Esophagus muscularis mucosa (tissue), 4 donors: ENCODE measurements at regions not wholly inside any gene's neighbourhood (a gene's known extent, or its start where the extent isn't known, plus 50 kb on each side); places are given as distances from the start of the nearest gene placed in this dataset.

Experiments
- DNase-seq: peaks from one replicate; pipeline ENCODE4 v3.0.0-alpha.2; 2017; ENCODE audit errors: extremely low spot score
- H3K27ac ChIP-seq, 4 donors: fragments of 200-600 bp; sonication (generic); replicated peaks in 1 of 4; 1 replicate in 3 of 4; 2 replicates in 1 of 4; pipeline ENCODE4 v1.5.1; 2016 to 2019; ENCODE audit warnings: mild to moderate bottlenecking in 1 of 4
- H3K27me3 ChIP-seq, 4 donors: fragments of 200-600 bp; sonication (generic); one replicate each; pipeline versions ENCODE4 v1.5.1 to v1.6.0; 2016 to 2019
- H3K36me3 ChIP-seq, 4 donors: fragments of 200-600 bp; sonication (generic); one replicate each; pipeline ENCODE4 v1.5.1; 2016 to 2019
- H3K4me1 ChIP-seq, 4 donors: fragments of 200-600 bp; sonication (generic); one replicate each; pipeline ENCODE4 v1.5.1; 2016 to 2019
- H3K4me3 ChIP-seq, 4 donors: fragments of 200-600 bp; sonication (generic); 1 replicate in 2 of 4; 2 replicates in 2 of 4; pipeline ENCODE4 v1.5.1; 2016 to 2019; ENCODE audit warnings: mild to moderate bottlenecking in 4 of 4, moderate library complexity in 1 of 4
- H3K9me3 ChIP-seq, 4 donors: fragments of 200-600 bp; sonication (generic); 1 replicate in 3 of 4; 2 replicates in 1 of 4; pipeline ENCODE4 v1.5.1; 2016 to 2019
- CTCF ChIP-seq, 3 experiments: fragments of 200-600 bp in 2 of 3; fragments of 450-650 bp in 1 of 3; sonication (generic) in 2 of 3; IDR thresholded peaks; one replicate each; pipeline ENCODE4 v1.5.1; 2017 to 2019; ENCODE audit warnings: antibody characterized with exemption in 3 of 3, mild to moderate bottlenecking in 2 of 3, moderate library complexity in 1 of 3
- EP300 ChIP-seq: sonication (generic); formaldehyde crosslinking; IDR thresholded peaks from one replicate; pipeline ENCODE4 v1.6.1; 2017; ENCODE audit warnings: antibody characterized with exemption
- POLR2A ChIP-seq: fragments of 450-650 bp; IDR thresholded peaks from one replicate; pipeline ENCODE4 v1.6.1; 2017; ENCODE audit warnings: antibody characterized with exemption, moderate library complexity, mild to moderate bottlenecking, low read depth
- POLR2AphosphoS5 ChIP-seq, 2 donors: sonication (generic); formaldehyde crosslinking; IDR thresholded peaks; one replicate each; pipeline ENCODE4 v1.6.1; 2017; ENCODE audit warnings: antibody characterized with exemption in 2 of 2
- WGBS: methylation state at CpG from one replicate; pipeline ENCODE4 v1.1.5; 2018; 5-methylcytosine and 5-hydroxymethylcytosine counted together
- intact Hi-C: fragments of 100-400 bp; cut with DNase I; formaldehyde crosslinking; loops from one replicate; pipeline ENCODE4 v1.15.1; 2023

GRCh38 chr11:70815485-70815832 lies 417.1 kb downstream of the CTTN start:
- Histone ChIP-seq H3K27ac (no peak overlapping the region), H3K4me1 (peaks cover 0 to 6% (median 3%) of the 10 kb centered on the region in 4 donors), H3K36me3 (peaks cover 0 to 15% (median 0%) of the 10 kb centered on the region in 4 donors), H3K9me3 (no peaks in the 10 kb centered on the region), H3K27me3 (peaks cover 0 to 2% (median 0%) of the 10 kb centered on the region in 4 donors), H3K4me3 (no peak overlapping the region)
- 60% methylated on average over 1 of the region's 7 CpGs for WGBS
- intact Hi-C loops: no loop called here
- DNase-seq: no peak
- TF ChIP-seq POLR2AphosphoS5 (IDR thresholded peaks at IDR 0.05) (no peak), POLR2A (no peak), CTCF (IDR thresholded peaks at IDR 0.05) (no peak), EP300 (no peak)

DNA sequence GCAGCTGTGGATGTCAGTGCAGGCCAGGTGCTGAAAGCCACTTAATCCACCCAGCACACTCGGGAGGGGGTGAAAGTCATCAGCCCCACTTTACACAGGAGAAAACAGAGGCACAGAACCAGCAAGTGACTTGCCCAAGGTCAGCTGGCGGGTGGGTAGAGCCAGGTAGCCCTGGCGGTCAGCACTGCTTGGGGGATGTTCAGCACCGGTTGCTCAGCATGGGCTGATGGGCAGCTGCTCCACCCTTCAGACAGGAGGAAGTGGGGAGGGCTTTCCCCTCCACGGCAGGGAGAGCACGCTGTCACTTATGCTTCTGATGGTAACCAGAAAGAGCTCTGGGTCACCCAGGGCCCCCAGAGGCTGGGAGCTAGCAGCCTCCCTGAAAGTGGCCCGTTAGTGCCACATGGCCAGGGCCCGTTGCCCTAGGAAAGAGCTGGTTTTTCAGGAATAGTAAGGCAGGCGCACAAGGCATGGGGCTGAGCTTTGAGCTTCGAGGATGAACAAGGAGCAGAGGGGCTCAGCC lies 417.9 kb downstream of the CTTN start:
- no peak for DNase-seq
- TF ChIP-seq EP300 (no peak), POLR2A (no peak), POLR2AphosphoS5 (IDR thresholded peaks at IDR 0.05) (no peak), CTCF (IDR thresholded peaks at IDR 0.05) (no peak)
- peaks cover 0 to 6% (median 0%) of the 10 kb centered on the region in 4 donors for H3K27me3 ChIP-seq
- peaks cover 0 to 8% (median 0%) of the 10 kb centered on the region in 4 donors for H3K36me3 ChIP-seq
- H3K9me3 ChIP-seq: no peaks in the 10 kb centered on the region
- H3K4me3 ChIP-seq: no peak overlapping the region
- H3K27ac ChIP-seq: no peak overlapping the region
- H3K4me1 ChIP-seq: peaks cover 0 to 6% (median 3%) of the 10 kb centered on the region in 4 donors
- intact Hi-C loops: no loop called here
- WGBS: 86% methylated on average over 8 of the region's 10 CpGs

GRCh38 chr11:70818351-70818750 lies 420.0 kb downstream of the CTTN start:
- H3K36me3 ChIP-seq: peaks cover 0 to 3% (median 0%) of the 10 kb centered on the region in 4 donors
- TF ChIP-seq POLR2A: no peak
- no peak for TF ChIP-seq CTCF (IDR thresholded peaks at IDR 0.05)
- no peak for TF ChIP-seq EP300
- no peak for TF ChIP-seq POLR2AphosphoS5 (IDR thresholded peaks at IDR 0.05)
- H3K9me3 ChIP-seq: no peaks in the 10 kb centered on the region
- 44% methylated on average over 9 of the region's 9 CpGs for WGBS
- H3K27ac ChIP-seq: no peak overlapping the region
- peaks cover 0 to 15% (median 0%) of the 10 kb centered on the region in 4 donors for H3K27me3 ChIP-seq
- peaks cover 0 to 6% (median 3%) of the 10 kb centered on the region in 4 donors for H3K4me1 ChIP-seq
- DNase-seq: no peak
- intact Hi-C loops: no loop called here
- no peak overlapping the region for H3K4me3 ChIP-seq

DNA sequence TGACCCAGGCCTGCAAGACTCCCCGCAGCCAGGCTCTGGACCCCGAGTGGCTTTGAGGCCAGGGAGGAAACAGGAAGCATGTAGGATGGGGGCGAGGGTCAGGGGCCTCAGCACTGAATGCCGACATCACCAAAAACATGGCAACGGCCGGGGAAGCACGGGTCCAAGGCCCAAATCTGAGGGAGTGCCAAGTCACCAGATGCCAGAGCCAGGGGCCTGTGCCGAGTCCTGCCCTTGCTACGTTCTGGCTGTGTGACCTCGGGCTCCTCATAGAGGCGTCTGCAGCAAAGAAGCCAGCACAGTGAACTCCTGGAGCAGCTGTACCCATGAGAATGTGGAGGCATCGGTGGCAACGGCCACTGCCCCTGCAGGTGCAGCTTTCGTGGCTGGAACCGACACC lies 420.7 kb downstream of the CTTN start:
- H3K4me3 ChIP-seq: no peak overlapping the region
- WGBS: 73% methylated on average over 10 of the region's 15 CpGs

More for the DNA sequence above, 420.7 kb downstream of the CTTN start:
- Histone ChIP-seq H3K27ac (no peak overlapping the region), H3K9me3 (no peaks in the 10 kb centered on the region), H3K36me3 (no peaks in the 10 kb centered on the region), H3K27me3 (peaks cover 0 to 15% (median 0%) of the 10 kb centered on the region in 4 donors), H3K4me1 (peaks cover 0 to 6% (median 3%) of the 10 kb centered on the region in 4 donors)
- TF ChIP-seq CTCF (IDR thresholded peaks at IDR 0.05) (no peak), EP300 (no peak), POLR2A (no peak), POLR2AphosphoS5 (IDR thresholded peaks at IDR 0.05) (no peak)
- intact Hi-C loops: no loop called here
- no peak for DNase-seq
